Adrenal gland (tissue), 9 donors: ENCODE measurements at regions not wholly inside any gene's neighbourhood (a gene's known extent, or its start where the extent isn't known, plus 50 kb on each side); places are given as distances from the start of the nearest gene placed in this dataset.

ENCODE experiments used
- DNase-seq, 7 donors: peaks; one replicate each; pipeline ENCODE4 v3.0.0-alpha.2; 2019 to 2020
- H3K27ac ChIP-seq, 5 donors: fragments of 200-600 bp; sonication (generic) in 4 of 5; 1 replicate in 3 of 5; 2 replicates in 2 of 5; pipeline versions ENCODE4 v1.5.1 to v1.8.0; 2016 to 2020; ENCODE audit warnings: mild to moderate bottlenecking in 1 of 5
- H3K27me3 ChIP-seq: fragments of 200-600 bp; 2 replicates; pipeline ENCODE4 v1.8.0; 2021
- H3K36me3 ChIP-seq, 2 donors: fragments of 200-600 bp; replicated peaks in 1 of 2; 1 replicate in 1 of 2; 2 replicates in 1 of 2; pipeline versions ENCODE4 v1.5.1 to v1.8.0; 2018 to 2022
- H3K4me1 ChIP-seq, 2 donors: fragments of 200-600 bp; replicated peaks in 1 of 2; 1 replicate in 1 of 2; 2 replicates in 1 of 2; pipeline versions ENCODE4 v1.5.1 to v1.8.0; 2018 to 2021
- H3K4me3 ChIP-seq, 4 donors: fragments of 200-600 bp; sonication (generic) in 3 of 4; one replicate each; pipeline ENCODE4 v1.5.1; 2016 to 2018
- H3K9me3 ChIP-seq, 3 donors: fragments of 200-600 bp; sonication (generic) in 1 of 3; replicated peaks in 1 of 3; 1 replicate in 2 of 3; 2 replicates in 1 of 3; pipeline versions ENCODE4 v1.5.1 to v1.8.0; 2016 to 2021
- CTCF ChIP-seq, 6 experiments: fragments of 450-650 bp in 4 of 6; fragments of 200-600 bp in 2 of 6; sonication (generic) in 1 of 6; IDR thresholded peaks; 1 replicate in 5 of 6; 2 replicates in 1 of 6; pipeline versions ENCODE4 v1.5.1 to v1.8.0; 2016 to 2021; ENCODE audit warnings: antibody characterized with exemption in 6 of 6, mild to moderate bottlenecking in 2 of 6, moderate library complexity in 1 of 6
- POLR2A ChIP-seq, 2 donors: fragments of 450-650 bp; IDR thresholded peaks; one replicate each; pipeline ENCODE4 v1.6.1; 2017; ENCODE audit warnings: antibody characterized with exemption in 2 of 2, mild to moderate bottlenecking in 2 of 2, moderate library complexity in 1 of 2
- WGBS, 4 donors: extraction: QIAGEN DNeasy Blood & Tissue Kit in 2 of 4; methylation state at CpG; one replicate each; pipeline versions ENCODE4 v1.1.5 to v1.1.7; 2013 to 2017; 5-methylcytosine and 5-hydroxymethylcytosine counted together
- intact Hi-C, 2 donors: fragments of 100-400 bp; cut with DNase I; formaldehyde crosslinking; loops; one replicate each; pipeline versions ENCODE4 v1.14.1 to v1.15.0; 2022 to 2023
- donor health status: healthy with polysubstance abuse.
- donor health status: Bipolar disorder and iron deficiency.
- donor health status: DM: yes; HTN: yes; CAD: no.
- donor health status: DM: no; HTN: no; CAD: no.
- donor health status: DM: no; HTN: no; CAD: no.

DNA sequence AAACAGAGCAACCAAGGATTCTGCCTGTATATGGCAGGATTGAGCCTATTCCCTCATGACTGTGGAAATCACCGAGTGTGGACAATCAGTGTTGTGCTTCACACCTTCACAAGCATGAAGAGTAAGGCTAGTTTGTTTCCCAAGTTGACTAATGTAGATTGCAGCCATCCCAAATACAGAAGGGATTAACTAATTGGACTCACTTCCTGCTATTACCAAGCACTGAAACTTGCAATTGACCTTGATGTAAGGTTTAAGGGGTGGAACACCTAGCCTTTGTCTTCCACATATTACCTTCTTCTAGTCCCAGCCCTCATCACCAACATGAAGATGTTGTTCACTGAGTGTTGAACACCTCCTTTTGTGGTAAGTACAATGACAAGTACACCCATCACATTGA is 120.9 kb upstream of the RND3 start:
- no peak for DNase-seq
- H3K27ac ChIP-seq: no peak overlapping the region
- intact Hi-C loops: no loop called here
- H3K4me3 ChIP-seq: no peak overlapping the region
- H3K9me3 ChIP-seq: no peaks in the 10 kb centered on the region
- 86 to 97% (median 90%) methylated on average over 1 of the region's 1 CpG for WGBS, 4 donors
- no peaks in the 10 kb centered on the region for H3K36me3 ChIP-seq
- no peak for TF ChIP-seq POLR2A (IDR thresholded peaks at IDR 0.05)
- TF ChIP-seq CTCF (IDR thresholded peaks at IDR 0.05): no peak
- H3K4me1 ChIP-seq: peaks cover 0 to 7% of the 10 kb centered on the region in 2 donors
- H3K27me3 ChIP-seq: no peaks in the 10 kb centered on the region

DNA sequence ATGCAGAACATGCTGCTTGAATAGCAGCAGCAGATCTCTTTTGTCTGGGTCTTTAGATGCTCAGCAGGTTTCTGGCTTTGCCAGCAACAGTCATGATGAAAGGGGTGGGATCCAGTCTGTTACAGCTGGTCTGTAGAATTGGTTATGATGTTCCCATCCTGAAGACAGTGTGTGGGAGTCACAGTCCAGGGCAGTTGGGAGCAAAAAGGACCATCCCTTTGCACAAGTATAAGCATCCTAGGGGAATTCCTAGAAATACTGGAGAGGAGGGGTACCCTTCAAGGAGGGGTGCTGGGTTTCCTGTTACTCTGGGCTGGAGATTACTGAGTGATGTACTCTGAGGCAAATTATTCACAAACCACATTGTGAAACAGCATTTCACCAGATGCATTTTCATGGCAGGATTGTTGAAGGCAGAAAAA is 119.9 kb upstream of the RND3 start:
- Histone ChIP-seq H3K9me3 (no peaks in the 10 kb centered on the region), H3K4me3 (no peak overlapping the region), H3K36me3 (no peaks in the 10 kb centered on the region), H3K27ac (no peak overlapping the region), H3K27me3 (no peaks in the 10 kb centered on the region), H3K4me1 (no peaks in the 10 kb centered on the region)
- TF ChIP-seq POLR2A (IDR thresholded peaks at IDR 0.05) (no peak), CTCF (IDR thresholded peaks at IDR 0.05) (no peak)
- intact Hi-C loops: no loop called here
- DNase-seq: no peak

GRCh38 chr2:150606380-150607060 is 119.1 kb upstream of the RND3 start:
- H3K27ac ChIP-seq: no peak overlapping the region
- no peaks in the 10 kb centered on the region for H3K9me3 ChIP-seq
- H3K4me3 ChIP-seq: no peak overlapping the region
- H3K27me3 ChIP-seq: no peaks in the 10 kb centered on the region
- TF ChIP-seq CTCF (IDR thresholded peaks at IDR 0.05) (no peak), POLR2A (IDR thresholded peaks at IDR 0.05) (no peak)
- H3K4me1 ChIP-seq: peaks cover 0 to 5% of the 10 kb centered on the region in 2 donors
- DNase-seq: no peak
- no peaks in the 10 kb centered on the region for H3K36me3 ChIP-seq
- intact Hi-C loops: no loop called here

- intact Hi-C loops: no loop called here
These were observed 118.2 kb upstream of the RND3 start for GRCh38 chr2:150605664-150606063.

More at GRCh38 chr2:150605664-150606063, 118.2 kb upstream of the RND3 start:
- no peaks in the 10 kb centered on the region for H3K36me3 ChIP-seq
- H3K4me3 ChIP-seq: no peak overlapping the region
- no peak for DNase-seq
- peaks cover 0 to 8% of the 10 kb centered on the region in 2 donors for H3K4me1 ChIP-seq
- H3K27ac ChIP-seq: no peak overlapping the region
- no peaks in the 10 kb centered on the region for H3K9me3 ChIP-seq
- TF ChIP-seq CTCF (IDR thresholded peaks at IDR 0.05): no peak
- TF ChIP-seq POLR2A (IDR thresholded peaks at IDR 0.05): no peak
- H3K27me3 ChIP-seq: no peaks in the 10 kb centered on the region
- WGBS, 4 donors: 93 to 98% (median 97%) methylated on average over 3 of the region's 3 CpGs
